Astrocyte (in vitro differentiated cells and primary cell): ENCODE measurements at regions not wholly inside any gene's neighbourhood (a gene's known extent, or its start where the extent isn't known, plus 50 kb on each side); places are given as distances from the start of the nearest gene placed in this dataset.

Source experiments
- CTCF ChIP-seq: IDR thresholded peaks from 2 replicates; pipeline ENCODE4 v1.5.1; 2011; ENCODE audit warnings: low read depth, mild to moderate bottlenecking, inconsistent platforms, low read length, moderate library complexity; ENCODE audit not compliant: insufficient read depth
- EZH2 ChIP-seq: IDR thresholded peaks from 2 replicates; pipeline ENCODE4 v1.6.1; 2012; ENCODE audit warnings: mild to moderate bottlenecking, low read length, inconsistent platforms; ENCODE audit not compliant: insufficient read depth

DNA sequence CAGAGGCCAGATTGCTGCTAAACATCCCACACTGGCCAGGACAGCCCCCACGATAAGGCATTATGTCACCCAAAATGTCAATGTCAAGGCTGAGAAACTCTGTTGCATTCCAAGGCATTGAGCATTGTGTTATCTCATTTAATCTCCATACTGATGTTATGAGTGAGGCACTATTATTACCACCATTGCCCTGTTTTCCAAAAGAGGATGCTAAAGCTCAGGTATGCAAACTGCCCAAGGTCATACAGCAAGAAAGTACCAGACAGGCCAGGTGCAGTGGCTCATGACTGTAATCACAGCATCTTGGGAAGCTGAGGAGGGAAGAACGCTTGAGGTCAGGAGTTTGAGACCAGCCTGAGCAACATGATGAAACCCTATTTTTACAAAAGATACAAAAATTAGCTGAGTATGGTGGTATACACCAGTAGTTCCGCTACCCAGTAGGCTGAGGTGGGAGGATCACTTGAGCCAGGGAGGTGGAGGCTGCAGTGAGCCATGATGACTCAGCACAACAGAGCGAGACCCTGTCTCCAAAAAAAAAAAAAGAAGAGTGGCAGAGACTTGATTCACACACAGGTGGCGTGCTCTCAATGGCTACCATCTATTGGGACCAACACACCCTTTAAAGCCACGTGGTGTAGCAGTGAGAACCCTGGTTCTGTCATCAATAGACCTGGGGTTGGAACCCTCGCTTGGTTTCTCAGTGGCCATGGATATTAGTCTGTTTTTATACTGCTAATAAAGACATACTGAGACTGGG is 58.8 kb upstream of the GRIN2A start:
- TF ChIP-seq CTCF (no peak), EZH2 (no peak)
